GM12873 (cell line): ENCODE measurements at regions not wholly inside any gene's neighbourhood (a gene's known extent, or its start where the extent isn't known, plus 50 kb on each side); places are given as distances from the start of the nearest gene placed in this dataset.

Experiments
- TF ChIP-seq, protein P1 (sequence below): IDR thresholded peaks from 2 replicates; pipeline ENCODE4 v1.5.1; 2012; ENCODE audit warnings: low read depth, mild to moderate bottlenecking, moderate library complexity, low read length, control low read depth; ENCODE audit not compliant: insufficient read depth; ENCODE audit errors: missing control alignments

DNA sequence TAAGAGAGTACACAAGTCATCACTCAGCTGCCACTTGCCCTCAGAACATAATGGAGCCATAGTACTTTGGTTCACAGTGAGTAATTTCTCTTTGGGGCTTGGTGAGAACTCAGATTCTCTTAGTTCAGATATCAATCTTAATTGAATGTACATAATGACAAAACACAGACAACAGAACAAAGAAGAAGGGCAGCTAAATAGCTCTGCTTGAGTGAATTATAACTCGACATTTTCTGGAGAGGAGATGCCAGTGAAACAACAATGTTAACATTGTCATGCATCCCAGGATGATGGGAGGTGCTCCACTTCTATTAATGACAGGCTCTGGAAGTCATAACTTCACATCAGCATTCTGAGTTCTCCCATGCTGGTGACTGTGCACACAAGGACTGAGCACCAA is 508.1 kb downstream of the TMEM135 start:
- TF ChIP-seq, protein P1, sequence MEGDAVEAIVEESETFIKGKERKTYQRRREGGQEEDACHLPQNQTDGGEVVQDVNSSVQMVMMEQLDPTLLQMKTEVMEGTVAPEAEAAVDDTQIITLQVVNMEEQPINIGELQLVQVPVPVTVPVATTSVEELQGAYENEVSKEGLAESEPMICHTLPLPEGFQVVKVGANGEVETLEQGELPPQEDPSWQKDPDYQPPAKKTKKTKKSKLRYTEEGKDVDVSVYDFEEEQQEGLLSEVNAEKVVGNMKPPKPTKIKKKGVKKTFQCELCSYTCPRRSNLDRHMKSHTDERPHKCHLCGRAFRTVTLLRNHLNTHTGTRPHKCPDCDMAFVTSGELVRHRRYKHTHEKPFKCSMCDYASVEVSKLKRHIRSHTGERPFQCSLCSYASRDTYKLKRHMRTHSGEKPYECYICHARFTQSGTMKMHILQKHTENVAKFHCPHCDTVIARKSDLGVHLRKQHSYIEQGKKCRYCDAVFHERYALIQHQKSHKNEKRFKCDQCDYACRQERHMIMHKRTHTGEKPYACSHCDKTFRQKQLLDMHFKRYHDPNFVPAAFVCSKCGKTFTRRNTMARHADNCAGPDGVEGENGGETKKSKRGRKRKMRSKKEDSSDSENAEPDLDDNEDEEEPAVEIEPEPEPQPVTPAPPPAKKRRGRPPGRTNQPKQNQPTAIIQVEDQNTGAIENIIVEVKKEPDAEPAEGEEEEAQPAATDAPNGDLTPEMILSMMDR, result no peak

DNA sequence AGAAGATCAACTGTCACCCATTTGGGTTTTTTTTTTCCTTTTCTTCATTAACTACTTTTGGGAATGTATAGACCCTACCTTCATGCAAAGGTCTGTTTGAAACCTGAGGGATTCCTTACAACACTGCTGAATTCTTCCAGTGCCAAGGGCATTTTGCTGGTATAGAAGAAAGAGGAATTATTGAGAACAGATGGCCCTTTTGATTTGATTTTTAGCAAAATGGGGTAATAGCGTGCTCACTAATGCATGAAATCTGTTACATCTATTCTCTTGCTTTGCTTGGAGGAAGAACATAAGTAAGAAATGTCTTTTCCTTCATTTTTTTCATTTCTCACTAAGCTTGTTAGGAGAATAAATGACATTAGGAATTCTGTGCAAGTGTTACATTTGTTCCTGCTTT is 501.9 kb downstream of the TMEM135 start:
- TF ChIP-seq, protein P1, result no peak

DNA sequence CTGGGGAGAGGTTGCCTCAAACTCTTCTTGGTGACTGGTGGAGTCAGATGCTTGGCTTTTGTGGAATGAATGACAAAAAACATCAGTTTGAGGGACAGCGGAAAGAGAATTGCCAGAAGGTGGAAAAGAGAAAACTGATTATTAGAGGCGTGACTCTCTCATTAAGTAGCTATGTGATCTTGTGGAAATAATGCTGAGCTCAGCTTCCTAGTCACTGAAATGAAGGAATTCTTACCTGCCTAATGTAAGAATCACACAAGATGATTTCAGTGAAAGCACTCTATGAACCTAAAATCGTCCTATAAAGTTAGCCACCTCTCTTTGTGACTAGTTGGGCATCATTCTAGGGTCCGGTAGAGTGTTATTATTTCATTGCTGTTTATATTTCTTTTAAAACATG is 498.8 kb downstream of the TMEM135 start:
- TF ChIP-seq, protein P1, result no peak

DNA sequence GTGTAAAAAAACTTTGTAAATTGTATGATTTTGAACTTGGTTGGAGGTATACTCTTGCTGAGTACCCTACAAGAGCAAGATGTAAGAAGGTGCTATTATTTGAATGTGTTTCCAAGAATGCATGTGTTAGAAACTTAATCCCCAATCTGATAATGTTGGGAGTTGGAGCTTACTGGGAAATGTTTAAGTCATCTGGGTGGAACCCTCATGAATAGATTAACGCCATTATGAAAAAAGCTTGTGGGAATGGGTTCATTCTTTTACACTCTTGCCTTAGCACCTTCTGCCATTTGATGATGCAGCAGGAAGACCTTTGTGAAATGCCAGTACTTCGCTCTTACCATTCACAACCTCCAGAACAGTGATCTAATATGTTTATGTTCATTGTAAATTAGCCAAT is 498.3 kb downstream of the TMEM135 start:
- TF ChIP-seq, protein P1, result no peak

DNA sequence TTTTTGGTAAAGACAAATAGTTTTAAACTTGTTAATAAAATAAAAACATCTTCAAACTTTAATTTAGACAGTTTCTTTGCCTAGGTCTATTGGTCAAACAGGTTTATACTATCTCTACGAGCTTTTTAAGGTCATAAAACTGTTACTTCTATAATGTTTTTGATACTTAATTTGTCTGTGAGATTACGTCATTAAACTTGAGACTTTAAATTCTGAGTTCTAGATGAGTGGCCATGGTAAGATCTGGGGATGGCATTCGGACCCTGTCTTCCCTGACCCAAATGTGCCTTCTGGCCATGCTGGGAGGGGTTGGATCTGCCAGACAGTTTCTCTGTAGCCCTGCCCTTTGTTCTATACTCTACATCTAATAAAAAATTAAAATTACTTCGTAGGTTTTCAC is 497.8 kb downstream of the TMEM135 start:
- TF ChIP-seq, protein P1, result no peak

DNA sequence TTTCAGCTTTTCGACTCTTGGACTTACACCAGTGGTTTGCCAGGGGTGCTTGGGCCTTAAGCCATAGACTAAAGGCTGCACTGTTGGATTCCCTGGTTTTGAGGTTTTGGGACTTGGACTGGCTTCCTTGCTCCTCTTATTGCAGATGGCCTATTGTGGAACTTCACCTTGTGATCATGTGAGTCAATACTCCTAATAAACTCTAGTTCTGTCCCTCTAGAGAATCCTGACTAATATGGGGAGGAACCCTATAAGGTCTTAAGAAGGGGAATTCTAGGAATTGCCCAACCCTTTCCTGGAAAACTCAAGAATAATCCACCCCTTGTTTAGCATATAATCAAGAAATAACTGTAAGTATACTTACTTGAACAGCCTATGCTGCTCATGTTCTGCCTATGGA is 491.8 kb downstream of the TMEM135 start:
- TF ChIP-seq, protein P1, result no peak

DNA sequence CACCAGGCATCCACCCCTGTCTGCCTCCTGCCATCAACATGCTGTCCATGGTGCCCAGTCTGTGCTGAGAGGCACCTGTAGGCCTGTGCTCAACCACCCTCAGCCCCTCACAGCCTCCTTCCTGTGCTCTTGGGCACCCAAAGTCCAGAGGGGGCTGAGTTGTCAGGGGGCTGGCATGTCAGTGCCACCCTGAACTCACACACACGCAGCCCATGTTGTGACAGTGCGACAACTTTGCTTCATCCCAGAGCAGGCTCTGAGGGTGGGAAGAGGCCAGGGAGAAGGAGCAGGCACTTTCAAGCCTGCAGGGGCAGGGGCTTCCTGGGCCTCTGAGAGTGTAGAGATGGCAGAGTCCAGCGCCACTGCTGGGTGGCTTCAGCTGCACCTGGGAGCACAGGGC is 491.0 kb downstream of the TMEM135 start:
- TF ChIP-seq, protein P1, result no peak

DNA sequence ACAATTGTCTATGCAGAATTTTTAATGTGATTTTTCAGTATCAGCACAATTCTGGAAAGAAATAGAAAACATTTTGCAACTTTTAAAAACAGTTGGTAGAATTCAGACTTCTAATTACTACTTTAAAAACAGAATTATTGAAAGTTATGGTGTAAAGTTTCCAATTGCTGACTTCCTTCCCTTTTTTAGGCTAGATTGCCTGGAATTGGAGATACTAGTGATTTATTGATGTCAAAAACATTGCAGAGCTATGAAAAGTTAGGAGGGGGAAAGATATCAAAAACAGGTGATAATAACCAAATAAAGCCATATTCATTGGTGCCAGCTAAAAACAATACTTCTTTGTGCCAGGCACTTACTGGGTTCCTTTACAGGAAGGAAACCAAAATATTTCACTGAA is 485.5 kb downstream of the TMEM135 start:
- TF ChIP-seq, protein P1, result no peak
